ENCODE measurements at regions not wholly inside any gene's neighbourhood (a gene's known extent, or its start where the extent isn't known, plus 50 kb on each side); places are given as distances from the start of the nearest gene placed in this dataset.

- TF ChIP-seq, protein P1, sequence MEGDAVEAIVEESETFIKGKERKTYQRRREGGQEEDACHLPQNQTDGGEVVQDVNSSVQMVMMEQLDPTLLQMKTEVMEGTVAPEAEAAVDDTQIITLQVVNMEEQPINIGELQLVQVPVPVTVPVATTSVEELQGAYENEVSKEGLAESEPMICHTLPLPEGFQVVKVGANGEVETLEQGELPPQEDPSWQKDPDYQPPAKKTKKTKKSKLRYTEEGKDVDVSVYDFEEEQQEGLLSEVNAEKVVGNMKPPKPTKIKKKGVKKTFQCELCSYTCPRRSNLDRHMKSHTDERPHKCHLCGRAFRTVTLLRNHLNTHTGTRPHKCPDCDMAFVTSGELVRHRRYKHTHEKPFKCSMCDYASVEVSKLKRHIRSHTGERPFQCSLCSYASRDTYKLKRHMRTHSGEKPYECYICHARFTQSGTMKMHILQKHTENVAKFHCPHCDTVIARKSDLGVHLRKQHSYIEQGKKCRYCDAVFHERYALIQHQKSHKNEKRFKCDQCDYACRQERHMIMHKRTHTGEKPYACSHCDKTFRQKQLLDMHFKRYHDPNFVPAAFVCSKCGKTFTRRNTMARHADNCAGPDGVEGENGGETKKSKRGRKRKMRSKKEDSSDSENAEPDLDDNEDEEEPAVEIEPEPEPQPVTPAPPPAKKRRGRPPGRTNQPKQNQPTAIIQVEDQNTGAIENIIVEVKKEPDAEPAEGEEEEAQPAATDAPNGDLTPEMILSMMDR (IDR thresholded peaks at IDR 0.05; ENCODE audit: insufficient read depth, low read length, missing control alignments): no peak
- ChIA-PET POLR2A (no interaction called here), CTCF (no interaction called here)
- DNase-seq (ENCODE audit: low read depth, low spot score): no peak
- no peak overlapping the region for H3K4me3 ChIP-seq (ENCODE audit: low read depth, low read length)
Observed at GRCh38 chr3:177567833-177568232, 370.6 kb upstream of the TBL1XR1 start.

DNA sequence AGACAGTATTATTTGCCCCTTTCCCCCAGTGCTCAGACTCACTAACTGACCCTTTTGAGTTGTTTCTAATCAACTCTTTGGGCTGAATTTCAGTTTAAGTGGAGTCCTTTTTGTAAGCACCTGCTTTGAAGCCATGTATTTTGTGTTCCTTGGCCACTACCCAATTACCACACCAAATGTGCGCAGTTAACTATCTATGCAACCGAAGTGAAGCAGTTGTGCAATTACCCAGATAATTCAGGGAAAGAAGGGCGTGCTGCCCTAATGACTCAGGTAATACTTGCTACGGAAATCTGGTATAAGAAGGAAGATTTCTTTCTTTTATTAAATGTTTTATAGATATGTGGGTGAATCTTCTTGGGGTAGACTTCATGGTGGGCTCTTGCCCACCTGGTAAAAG lies 371.9 kb upstream of the TBL1XR1 start:
- POLR2A ChIA-PET: no interaction called here
- TF ChIP-seq, protein P1 (IDR thresholded peaks at IDR 0.05; ENCODE audit: insufficient read depth, low read length, missing control alignments): no peak
- CTCF ChIA-PET: no interaction called here
- H3K4me3 ChIP-seq (ENCODE audit: low read depth, low read length): no peak overlapping the region
- no peak for DNase-seq (ENCODE audit: low read depth, low spot score)

- no peak overlapping the region for H3K4me3 ChIP-seq (ENCODE audit: low read depth, low read length)
- TF ChIP-seq, protein P1 (IDR thresholded peaks at IDR 0.05; ENCODE audit: insufficient read depth, low read length, missing control alignments): no peak
- DNase-seq (ENCODE audit: low read depth, low spot score): no peak
- POLR2A ChIA-PET: no interaction called here
- CTCF ChIA-PET: no interaction called here
Observed at GRCh38 chr3:177569875-177570657, 372.8 kb upstream of the TBL1XR1 start.

DNA sequence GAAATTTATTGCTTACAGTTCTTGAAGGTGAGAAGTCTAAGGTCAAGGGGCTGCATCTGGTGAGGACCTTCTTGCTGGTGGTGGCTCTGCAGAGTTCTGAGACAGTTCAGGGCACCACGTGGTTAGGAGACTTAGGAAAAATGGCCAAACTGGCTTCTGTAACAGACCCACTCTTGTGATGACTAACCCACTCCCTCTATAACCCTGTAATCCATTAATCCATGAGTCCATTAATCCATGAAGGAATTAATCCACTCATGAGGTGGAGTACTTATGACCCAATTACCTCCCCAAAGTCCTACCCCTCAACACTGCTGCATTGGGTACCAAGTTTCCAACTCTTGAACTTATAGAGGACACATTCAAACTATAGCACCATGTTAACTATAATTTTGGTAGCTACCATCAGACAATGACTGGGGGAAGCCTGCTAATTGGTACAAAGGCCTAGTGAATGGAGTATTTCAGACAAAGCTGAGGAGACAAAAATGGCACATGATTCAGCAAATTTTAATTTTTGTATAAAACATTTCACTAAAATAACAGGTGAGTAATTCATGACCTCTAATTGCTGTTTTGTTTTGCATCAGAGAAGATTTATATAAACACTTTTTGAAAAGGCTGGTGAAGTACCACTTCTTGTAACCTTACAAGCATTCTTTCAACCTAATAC lies 374.1 kb upstream of the TBL1XR1 start:
- ChIA-PET POLR2A (no interaction called here), CTCF (no interaction called here)
- DNase-seq (ENCODE audit: low read depth, low spot score): no peak
- TF ChIP-seq, protein P1 (IDR thresholded peaks at IDR 0.05; ENCODE audit: insufficient read depth, low read length, missing control alignments): no peak
- no peak overlapping the region for H3K4me3 ChIP-seq (ENCODE audit: low read depth, low read length)

DNA sequence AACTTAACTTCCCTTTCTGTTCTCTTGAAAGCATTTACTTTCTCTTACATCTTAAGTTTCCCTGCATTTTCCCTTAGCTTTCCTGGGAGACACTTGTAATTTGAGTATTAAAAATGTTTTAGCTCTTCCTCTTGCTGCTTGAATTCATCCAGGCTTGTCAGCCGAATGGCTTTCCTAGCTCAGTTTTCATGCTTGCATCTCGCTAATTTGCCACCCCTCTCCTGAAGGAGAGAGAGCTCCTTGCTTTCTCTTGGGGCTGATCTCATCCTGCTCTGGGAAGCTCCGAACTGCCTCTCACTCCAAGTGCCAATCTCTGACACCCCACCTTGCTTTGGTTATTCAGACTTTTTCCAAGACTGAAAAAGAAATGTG lies 374.6 kb upstream of the TBL1XR1 start:
- POLR2A ChIA-PET: no interaction called here
- DNase-seq (ENCODE audit: low read depth, low spot score): no peak
- TF ChIP-seq, protein P1 (IDR thresholded peaks at IDR 0.05; ENCODE audit: insufficient read depth, low read length, missing control alignments): no peak
- H3K4me3 ChIP-seq (ENCODE audit: low read depth, low read length): no peak overlapping the region
- CTCF ChIA-PET: no interaction called here

DNA sequence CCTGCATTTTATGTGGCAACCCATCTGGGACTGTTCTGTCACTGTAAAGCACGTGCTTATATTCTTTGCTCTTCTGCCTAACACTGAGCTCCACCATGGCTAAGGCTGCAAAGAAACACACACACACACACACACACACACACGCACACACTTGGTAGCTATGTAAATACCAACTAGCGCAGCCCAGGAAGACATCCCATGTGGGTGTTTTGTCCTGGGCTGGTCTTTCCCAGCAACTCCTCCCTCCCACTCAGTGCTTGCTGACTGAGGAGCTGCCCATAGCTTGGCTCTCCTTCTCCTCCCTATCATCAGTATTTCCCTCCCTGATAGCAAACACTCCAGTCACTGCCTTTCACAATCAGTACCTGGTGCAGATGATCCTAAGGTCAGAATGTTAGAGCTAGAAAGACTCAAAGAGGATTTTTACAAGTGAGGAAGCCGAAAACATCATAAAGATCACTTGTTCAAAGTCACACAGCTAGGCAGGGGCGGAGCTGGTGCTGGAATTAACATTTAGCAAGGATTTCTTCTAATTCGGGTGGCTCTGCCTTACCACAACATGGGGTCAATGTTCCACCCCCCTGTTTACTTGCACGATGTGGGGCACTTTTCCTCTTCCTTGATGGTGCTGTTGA lies 377.1 kb upstream of the TBL1XR1 start:
- no peak overlapping the region for H3K4me3 ChIP-seq (ENCODE audit: low read depth, low read length)
- DNase-seq (ENCODE audit: low read depth, low spot score): peak; percentile 69
- TF ChIP-seq, protein P1 (IDR thresholded peaks at IDR 0.05; ENCODE audit: insufficient read depth, low read length, missing control alignments): no peak
- ChIA-PET POLR2A (no interaction called here), CTCF (interaction anchor here (1.2 to 1.3 kb wide), 2 partner anchors 11 to 811 kb away, joined by 3 read pairs; no protein-coding TSS in a partner anchor)

All from AG04449 (cell line).